Neutrophil (primary cell): ENCODE measurements at regions not wholly inside any gene's neighbourhood (a gene's known extent, or its start where the extent isn't known, plus 50 kb on each side); places are given as distances from the start of the nearest gene placed in this dataset.
"Not testable (repeated sequence)": the region's sequence is repeated elsewhere in the genome, so short reads cannot be mapped to it uniquely, and the experiment has no call there.

Source experiments
- H3K27ac ChIP-seq: fragments of 200-600 bp; sonication (generic); 2 replicates; pipeline ENCODE4 v1.5.1; 2016; ENCODE audit warnings: mild to moderate bottlenecking, moderate library complexity
- H3K27me3 ChIP-seq: fragments of 200-600 bp; sonication (generic); 2 replicates; pipeline ENCODE4 v1.6.0; 2016; ENCODE audit warnings: mild to moderate bottlenecking
- H3K36me3 ChIP-seq: fragments of 200-600 bp; sonication (generic); 2 replicates; pipeline ENCODE4 v1.5.1; 2017
- H3K4me1 ChIP-seq, 2 experiments: fragments of 200-600 bp in 1 of 2; sonication (generic) in 1 of 2; 1 replicate in 1 of 2; 2 replicates in 1 of 2; pipeline versions ENCODE4 v1.5.1 to v1.6.1; 2013 to 2016; ENCODE audit warnings: low read depth in 1 of 2, low read length in 1 of 2, mild to moderate bottlenecking in 1 of 2, moderate library complexity in 1 of 2; ENCODE audit not compliant: control insufficient read depth in 1 of 2, insufficient read depth in 1 of 2
- H3K4me3 ChIP-seq, 2 experiments: fragments of 200-600 bp in 1 of 2; sonication (generic) in 1 of 2; 1 replicate in 1 of 2; 2 replicates in 1 of 2; pipeline ENCODE4 v1.5.1; 2013 to 2016; ENCODE audit warnings: low read depth in 1 of 2, low read length in 1 of 2, mild to moderate bottlenecking in 1 of 2, moderate library complexity in 1 of 2
- H3K9me3 ChIP-seq: fragments of 200-600 bp; sonication (generic); 2 replicates; pipeline ENCODE4 v1.5.1; 2016
- CTCF ChIP-seq: fragments of 200-600 bp; sonication (generic); IDR thresholded peaks from 2 replicates; pipeline ENCODE4 v1.5.1; 2016; ENCODE audit warnings: antibody characterized with exemption

- Histone ChIP-seq H3K27ac (no peak overlapping the region), H3K9me3 (no peaks in the 10 kb centered on the region), H3K4me3 (no peak overlapping the region), H3K27me3 (no peaks in the 10 kb centered on the region), H3K4me1 (no peaks in the 10 kb centered on the region), H3K36me3 (no peaks in the 10 kb centered on the region)
- no peak for TF ChIP-seq CTCF
Measured at GRCh38 chr3:101913168-101913567, 63.9 kb downstream of the NFKBIZ start.

- not testable (repeated sequence) for H3K36me3 ChIP-seq, H3K27me3 ChIP-seq, H3K9me3 ChIP-seq, H3K4me1 ChIP-seq, H3K27ac ChIP-seq, H3K4me3 ChIP-seq
Measured at GRCh38 chr3:101917761-101918160, 68.4 kb downstream of the NFKBIZ start.

- H3K36me3 ChIP-seq, H3K27me3 ChIP-seq, H3K4me3 ChIP-seq, H3K4me1 ChIP-seq, H3K27ac ChIP-seq, H3K9me3 ChIP-seq: not testable (repeated sequence)
Measured at GRCh38 chr3:101922151-101922725, 72.9 kb downstream of the NFKBIZ start.

GRCh38 chr3:101924621-101925020 is 75.3 kb downstream of the NFKBIZ start:
- H3K27me3 ChIP-seq, H3K9me3 ChIP-seq, H3K4me1 ChIP-seq, H3K36me3 ChIP-seq, H3K4me3 ChIP-seq, H3K27ac ChIP-seq: not testable (repeated sequence)

- not testable (repeated sequence) for H3K9me3 ChIP-seq, H3K4me3 ChIP-seq, H3K27me3 ChIP-seq, H3K27ac ChIP-seq, H3K4me1 ChIP-seq, H3K36me3 ChIP-seq
Measured at GRCh38 chr3:101925124-101925523, 75.8 kb downstream of the NFKBIZ start.

- Histone ChIP-seq H3K4me1 (no peaks in the 10 kb centered on the region), H3K4me3 (no peak overlapping the region), H3K36me3 (no peaks in the 10 kb centered on the region), H3K27ac (no peak overlapping the region), H3K9me3 (no peaks in the 10 kb centered on the region), H3K27me3 (peaks cover 3% of the 10 kb centered on the region)
- no peak for TF ChIP-seq CTCF
Measured at GRCh38 chr3:101925564-101925963, 76.2 kb downstream of the NFKBIZ start.

GRCh38 chr3:101926594-101927105 is 77.3 kb downstream of the NFKBIZ start:
- Histone ChIP-seq H3K27ac (no peak overlapping the region), H3K4me1 (no peaks in the 10 kb centered on the region), H3K4me3 (no peak overlapping the region), H3K9me3 (no peaks in the 10 kb centered on the region), H3K36me3 (no peaks in the 10 kb centered on the region), H3K27me3 (peaks cover 3% of the 10 kb centered on the region)
- TF ChIP-seq CTCF = no peak

- no peaks in the 10 kb centered on the region for H3K9me3 ChIP-seq
- H3K36me3 ChIP-seq = no peaks in the 10 kb centered on the region
Measured at GRCh38 chr3:101928890-101929289, 79.6 kb downstream of the NFKBIZ start.

More at GRCh38 chr3:101928890-101929289, 79.6 kb downstream of the NFKBIZ start:
- Histone ChIP-seq H3K4me3 (no peak overlapping the region), H3K4me1 (no peaks in the 10 kb centered on the region), H3K27me3 (peaks cover 3% of the 10 kb centered on the region), H3K27ac (no peak overlapping the region)
- no peak for TF ChIP-seq CTCF
